Caco-2 (cell line): ENCODE measurements at regions not wholly inside any gene's neighbourhood (a gene's known extent, or its start where the extent isn't known, plus 50 kb on each side); places are given as distances from the start of the nearest gene placed in this dataset.

Experiments
- BruUV-seq: library from RNA; stranded (reverse); fragments of 400-500 nt; replicated peaks from 2 replicates; lab custom pipeline; 2021; lab: Mats Ljungman, UMichigan
- CTCF ChIA-PET: fragments of 300-600 bp; sonication (Branson Sonifier 250); formaldehyde crosslinking; loops from one replicate; lab custom pipeline; 2022; ENCODE audit warnings: antibody characterized with exemption; lab: Charles Lee
- POLR2A ChIA-PET: fragments of 300-600 bp; sonication (Branson Sonifier 250); formaldehyde crosslinking; loops from one replicate; lab custom pipeline; 2022; ENCODE audit warnings: antibody characterized with exemption; lab: Charles Lee
- DNase-seq, 2 experiments: peaks; one replicate each; pipeline versions ENCODE4 v3.0.0 to v3.0.0-alpha.2; 2020 to 2022
- H3K27me3 ChIP-seq: replicated peaks from 2 replicates; pipeline ENCODE4 v1.6.0; 2011; ENCODE audit warnings: low read length; ENCODE audit not compliant: control insufficient read depth, insufficient read depth
- H3K36me3 ChIP-seq: 2 replicates; pipeline ENCODE4 v1.5.1; 2011; ENCODE audit warnings: low read length; ENCODE audit not compliant: control insufficient read depth, insufficient read depth
- H3K4me1 ChIP-seq: fragments of 250-450 bp; sonication (Bioruptor Pico); 2 replicates; pipeline ENCODE4 v1.5.1; 2020; ENCODE audit warnings: mild to moderate bottlenecking
- H3K4me3 ChIP-seq: 2 replicates; pipeline ENCODE4 v1.5.1; 2011; ENCODE audit warnings: low read depth, mild to moderate bottlenecking, control low read depth, low read length
- H3K9me3 ChIP-seq: fragments of 250-450 bp; sonication (Bioruptor Pico); 2 replicates; pipeline ENCODE4 v1.5.1; 2020; ENCODE audit warnings: mild to moderate bottlenecking, moderate library complexity
- H3K27ac Mint-ChIP-seq: one replicate; pipeline ENCODE4 v1.8.0; 2022; ENCODE audit warnings: mixed read lengths; ENCODE audit not compliant: unreplicated experiment
- H3K27me3 Mint-ChIP-seq: one replicate; pipeline ENCODE4 v1.8.0; 2022; ENCODE audit warnings: mixed read lengths; ENCODE audit not compliant: insufficient read depth, unreplicated experiment
- H3K36me3 Mint-ChIP-seq: one replicate; pipeline ENCODE4 v1.8.0; 2022; ENCODE audit warnings: mild to moderate bottlenecking, mixed read lengths; ENCODE audit not compliant: insufficient read depth, unreplicated experiment
- H3K4me1 Mint-ChIP-seq: one replicate; pipeline ENCODE4 v1.8.0; 2022; ENCODE audit warnings: low read depth, mixed read lengths; ENCODE audit not compliant: unreplicated experiment
- H3K4me3 Mint-ChIP-seq: one replicate; pipeline ENCODE4 v1.8.0; 2022; ENCODE audit warnings: mild to moderate bottlenecking, moderate library complexity, mixed read lengths; ENCODE audit not compliant: unreplicated experiment
- H3K9me3 Mint-ChIP-seq: one replicate; pipeline ENCODE4 v1.8.0; 2022; ENCODE audit warnings: mixed read lengths; ENCODE audit not compliant: unreplicated experiment
- CTCF ChIP-seq, 2 experiments: fragments of 200-600 bp in 1 of 2; IDR thresholded peaks; 1 replicate in 1 of 2; 2 replicates in 1 of 2; pipeline versions ENCODE4 v1.5.1 to v1.8.0; 2011 to 2022; ENCODE audit warnings: antibody characterized with exemption in 1 of 2, control low read depth in 1 of 2, inconsistent platforms in 1 of 2, low read depth in 1 of 2, low read length in 1 of 2, mild to moderate bottlenecking in 1 of 2, moderate library complexity in 1 of 2; ENCODE audit not compliant: insufficient read depth in 1 of 2, severe bottlenecking in 1 of 2, unreplicated experiment in 1 of 2
- intact Hi-C: fragments of 100-400 bp; cut with micrococcal nuclease; formaldehyde crosslinking; loops from one replicate; pipeline ENCODE4 v1.10.0; 2022; ENCODE audit not compliant: unreplicated experiment

DNA sequence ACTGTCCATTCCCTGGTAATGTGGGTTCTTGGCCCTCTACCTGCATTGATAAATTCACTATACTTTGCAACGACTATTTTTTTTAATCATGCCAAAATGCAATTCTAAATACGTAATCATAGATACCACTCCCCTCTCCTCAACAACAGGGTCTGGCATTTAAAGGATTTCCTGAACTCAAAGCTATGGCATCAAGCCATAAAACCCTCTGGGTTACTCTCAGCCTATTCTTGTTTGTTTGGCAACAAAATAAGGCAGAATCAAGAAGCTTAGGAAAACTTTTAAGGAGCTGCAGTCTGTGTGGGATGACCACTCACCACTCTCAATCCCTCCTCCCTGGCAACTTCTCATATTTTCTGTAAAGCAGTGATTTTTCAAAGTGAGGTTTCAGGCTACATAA is 669.9 kb upstream of the ID4 start:
- no peaks in the 10 kb centered on the region for H3K9me3 ChIP-seq
- H3K4me1 ChIP-seq = no peaks in the 10 kb centered on the region
- no peaks in the 10 kb centered on the region for H3K36me3 Mint-ChIP-seq
- no peaks in the 10 kb centered on the region for H3K27me3 ChIP-seq
- ChIA-PET POLR2A (no interaction called here), CTCF (no interaction called here)
- H3K4me3 Mint-ChIP-seq = no peak overlapping the region
- H3K36me3 ChIP-seq = no peaks in the 10 kb centered on the region
- no peak overlapping the region for H3K4me3 ChIP-seq
- peaks cover 3% of the 10 kb centered on the region for H3K27me3 Mint-ChIP-seq
- H3K4me1 Mint-ChIP-seq = no peaks in the 10 kb centered on the region
- H3K27ac Mint-ChIP-seq = no peak overlapping the region
- DNase-seq = no peak
- intact Hi-C loops = no loop called here
- no peak for TF ChIP-seq CTCF (IDR thresholded peaks at IDR 0.05; ENCODE audit: insufficient read depth in 1 of 2, low read depth in 1 of 2, low read length in 1 of 2, severe bottlenecking in 1 of 2, unreplicated experiment in 1 of 2)
- no peaks in the 10 kb centered on the region for H3K9me3 Mint-ChIP-seq
- BruUV-seq = no TSS peak

- H3K4me1 ChIP-seq = no peaks in the 10 kb centered on the region
- no peak overlapping the region for H3K4me3 Mint-ChIP-seq
- H3K36me3 Mint-ChIP-seq = no peaks in the 10 kb centered on the region
- no peaks in the 10 kb centered on the region for H3K4me1 Mint-ChIP-seq
- TF ChIP-seq CTCF (IDR thresholded peaks at IDR 0.05; ENCODE audit: insufficient read depth in 1 of 2, low read depth in 1 of 2, low read length in 1 of 2, severe bottlenecking in 1 of 2, unreplicated experiment in 1 of 2) = no peak
- H3K4me3 ChIP-seq = no peak overlapping the region
- no peaks in the 10 kb centered on the region for H3K9me3 Mint-ChIP-seq
- ChIA-PET POLR2A (no interaction called here), CTCF (no interaction called here)
- no TSS peak for BruUV-seq
- no peaks in the 10 kb centered on the region for H3K9me3 ChIP-seq
- H3K27me3 Mint-ChIP-seq = peaks cover 6% of the 10 kb centered on the region
- H3K27ac Mint-ChIP-seq = no peak overlapping the region
- H3K36me3 ChIP-seq = no peaks in the 10 kb centered on the region
- H3K27me3 ChIP-seq = no peaks in the 10 kb centered on the region
- intact Hi-C loops = no loop called here
- no peak for DNase-seq
These were observed 667.8 kb upstream of the ID4 start for GRCh38 chr6:19169366-19169765.

GRCh38 chr6:19175023-19175422 is 662.1 kb upstream of the ID4 start:
- H3K4me1 Mint-ChIP-seq = peaks cover 6% of the 10 kb centered on the region
- no peaks in the 10 kb centered on the region for H3K9me3 ChIP-seq
- no peak for DNase-seq
- no peaks in the 10 kb centered on the region for H3K36me3 ChIP-seq
- H3K4me1 ChIP-seq = no peaks in the 10 kb centered on the region
- intact Hi-C loops = no loop called here
- peaks cover 3% of the 10 kb centered on the region for H3K27me3 Mint-ChIP-seq
- H3K4me3 ChIP-seq = no peak overlapping the region
- H3K27me3 ChIP-seq = no peaks in the 10 kb centered on the region
- no peaks in the 10 kb centered on the region for H3K36me3 Mint-ChIP-seq
- ChIA-PET CTCF (no interaction called here), POLR2A (no interaction called here)
- no peak overlapping the region for H3K27ac Mint-ChIP-seq
- no TSS peak for BruUV-seq
- H3K4me3 Mint-ChIP-seq = no peak overlapping the region
- H3K9me3 Mint-ChIP-seq = peaks cover 12% of the 10 kb centered on the region
- no peak for TF ChIP-seq CTCF (IDR thresholded peaks at IDR 0.05; ENCODE audit: insufficient read depth in 1 of 2, low read depth in 1 of 2, low read length in 1 of 2, severe bottlenecking in 1 of 2, unreplicated experiment in 1 of 2)
